HG02870 (cell line): ENCODE measurements at regions not wholly inside any gene's neighbourhood (a gene's known extent, or its start where the extent isn't known, plus 50 kb on each side); places are given as distances from the start of the nearest gene placed in this dataset.
"Not testable (repeated sequence)": the region's sequence is repeated elsewhere in the genome, so short reads cannot be mapped to it uniquely, and the experiment has no call there.

Experiments used
- ATAC-seq: cut with Tn5 transposase; IDR thresholded peaks from one replicate; pipeline ENCODE4 v1.9.1; 2021; ENCODE audit warnings: mild to moderate bottlenecking, moderate library complexity; ENCODE audit not compliant: unreplicated experiment

GRCh38 chr4:31844350-31844749, 1124.2 kb downstream of the PCDH7 start:
- ATAC-seq = no peak

- ATAC-seq = no peak
These were observed 1131.8 kb downstream of the PCDH7 start for GRCh38 chr4:31851946-31852345.

GRCh38 chr4:31877429-31877828, 1157.3 kb downstream of the PCDH7 start:
- ATAC-seq = no peak

- ATAC-seq = not testable (repeated sequence)
These were observed 1160.7 kb downstream of the PCDH7 start for GRCh38 chr4:31880837-31881236.

- ATAC-seq = no peak
These were observed 1176.2 kb downstream of the PCDH7 start for GRCh38 chr4:31896349-31896748.

- no peak for ATAC-seq
These were observed 1185.2 kb downstream of the PCDH7 start for GRCh38 chr4:31905363-31905762.

GRCh38 chr4:31908261-31908660, 1188.1 kb downstream of the PCDH7 start:
- ATAC-seq = no peak

- ATAC-seq = no peak
These were observed 1197.2 kb downstream of the PCDH7 start for GRCh38 chr4:31917334-31917733.

GRCh38 chr4:31918891-31919290, 1198.7 kb downstream of the PCDH7 start:
- no peak for ATAC-seq

GRCh38 chr4:31923634-31924033, 1203.5 kb downstream of the PCDH7 start:
- no peak for ATAC-seq

- ATAC-seq = no peak
These were observed 1209.6 kb downstream of the PCDH7 start for GRCh38 chr4:31929676-31930345.

- ATAC-seq = no peak
These were observed 1226.3 kb downstream of the PCDH7 start for GRCh38 chr4:31946456-31946855.

GRCh38 chr4:31947101-31947500, 1226.9 kb downstream of the PCDH7 start:
- ATAC-seq = no peak

GRCh38 chr4:31949045-31949444, 1228.9 kb downstream of the PCDH7 start:
- ATAC-seq = no peak

GRCh38 chr4:31955346-31955745, 1235.2 kb downstream of the PCDH7 start:
- no peak for ATAC-seq

GRCh38 chr4:31959972-31960371, 1239.8 kb downstream of the PCDH7 start:
- no peak for ATAC-seq

- no peak for ATAC-seq
These were observed 1244.5 kb downstream of the PCDH7 start for GRCh38 chr4:31964685-31965084.

- ATAC-seq = no peak
These were observed 1248.7 kb downstream of the PCDH7 start for GRCh38 chr4:31968842-31969241.

GRCh38 chr4:31974490-31975002, 1254.4 kb downstream of the PCDH7 start:
- no peak for ATAC-seq

GRCh38 chr4:31979988-31980387, 1259.8 kb downstream of the PCDH7 start:
- ATAC-seq = no peak

- no peak for ATAC-seq
These were observed 1263.1 kb downstream of the PCDH7 start for GRCh38 chr4:31983246-31983645.

GRCh38 chr4:31983677-31984076, 1263.5 kb downstream of the PCDH7 start:
- ATAC-seq = no peak

- no peak for ATAC-seq
These were observed 1264.7 kb downstream of the PCDH7 start for GRCh38 chr4:31984872-31985271.
